ENCODE measurements at regions not wholly inside any gene's neighbourhood (a gene's known extent, or its start where the extent isn't known, plus 50 kb on each side); places are given as distances from the start of the nearest gene placed in this dataset.
"Not testable (repeated sequence)": the region's sequence is repeated elsewhere in the genome, so short reads cannot be mapped to it uniquely, and the experiment has no call there.

DNA sequence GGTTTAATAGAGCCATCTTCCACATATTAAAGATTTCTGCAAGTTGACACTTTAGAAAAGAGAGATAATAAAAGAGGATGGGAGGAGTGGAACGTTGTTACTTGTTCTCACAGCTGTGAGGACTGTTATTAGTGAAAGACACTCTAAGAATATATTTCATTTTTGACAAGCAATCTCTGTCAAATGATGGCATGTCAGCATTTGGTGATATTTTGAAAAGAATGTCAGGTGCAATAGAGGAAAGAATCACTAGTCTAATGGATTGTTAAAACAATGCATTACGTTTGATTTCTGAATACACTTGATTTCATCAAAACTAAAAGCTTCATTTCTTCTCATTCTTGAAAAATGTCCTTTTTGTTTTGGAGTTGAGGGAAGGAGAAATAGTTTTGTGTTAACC lies 853.4 kb downstream of the PLA2G4A start:
- Mint-ChIP-seq H3K9me3 (ENCODE audit: insufficient read depth) (no peaks in the 10 kb centered on the region), H3K4me3 (no peak overlapping the region), H3K4me1 (ENCODE audit: low read depth) (no peaks in the 10 kb centered on the region), H3K27me3 (ENCODE audit: low read depth) (no peaks in the 10 kb centered on the region), H3K27ac (no peak overlapping the region), H3K36me3 (ENCODE audit: low read depth) (no peaks in the 10 kb centered on the region)
- POLR2A ChIA-PET: no interaction called here
- DNase-seq: no peak
- ATAC-seq: no peak
- CTCF ChIA-PET: no interaction called here

DNA sequence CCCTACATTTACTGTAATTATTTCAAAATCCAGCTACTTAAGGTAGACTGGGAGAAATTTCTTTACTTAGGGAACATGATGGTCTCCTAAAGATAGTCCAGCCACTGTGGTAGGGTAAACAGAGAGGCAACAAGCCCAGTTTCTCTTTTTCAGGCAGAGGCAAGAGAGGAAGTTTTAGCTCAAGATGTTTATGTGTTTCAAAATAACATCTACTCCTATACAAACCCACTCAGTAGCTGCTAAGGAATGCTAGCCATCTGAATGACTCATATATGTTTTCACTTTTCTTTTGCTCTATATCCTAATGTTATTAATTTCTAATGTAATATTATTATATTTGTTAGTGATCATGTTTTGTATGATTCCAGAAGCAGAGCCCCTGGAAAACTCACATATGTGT lies 856.6 kb downstream of the PLA2G4A start:
- DNase-seq (no peak), ATAC-seq (no peak)
- no peaks in the 10 kb centered on the region for H3K9me3 Mint-ChIP-seq (ENCODE audit: insufficient read depth)
- ChIA-PET POLR2A (no interaction called here), CTCF (no interaction called here)
- H3K27ac Mint-ChIP-seq: no peak overlapping the region
- no peaks in the 10 kb centered on the region for H3K4me1 Mint-ChIP-seq (ENCODE audit: low read depth)
- no peak overlapping the region for H3K4me3 Mint-ChIP-seq
- no peaks in the 10 kb centered on the region for H3K27me3 Mint-ChIP-seq (ENCODE audit: low read depth)
- no peaks in the 10 kb centered on the region for H3K36me3 Mint-ChIP-seq (ENCODE audit: low read depth)

DNA sequence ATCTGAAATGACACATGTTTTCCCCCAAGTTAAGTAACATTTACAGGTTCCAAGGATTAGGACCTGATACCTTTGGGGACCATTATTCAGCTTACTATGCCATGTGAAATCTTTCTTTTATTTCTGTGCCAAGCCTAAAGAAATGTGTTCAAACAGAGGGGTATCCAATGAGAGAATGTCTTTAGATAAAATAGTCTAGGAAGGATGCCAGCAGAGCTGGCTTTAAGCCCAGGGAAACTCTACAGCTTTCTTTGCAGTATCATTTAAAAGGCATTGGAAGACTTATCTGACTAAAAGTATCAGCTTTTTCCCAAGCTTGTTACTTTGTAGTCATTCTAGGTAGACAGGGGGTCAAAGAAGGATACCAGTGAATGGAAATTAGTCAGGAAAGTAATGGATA lies 860.4 kb downstream of the PLA2G4A start:
- Mint-ChIP-seq H3K4me3 (no peak overlapping the region), H3K36me3 (ENCODE audit: low read depth) (no peaks in the 10 kb centered on the region), H3K9me3 (ENCODE audit: insufficient read depth) (no peaks in the 10 kb centered on the region), H3K27me3 (ENCODE audit: low read depth) (no peaks in the 10 kb centered on the region), H3K4me1 (ENCODE audit: low read depth) (no peaks in the 10 kb centered on the region), H3K27ac (no peak overlapping the region)
- ChIA-PET CTCF (no interaction called here), POLR2A (no interaction called here)
- ATAC-seq: no peak
- no peak for DNase-seq

DNA sequence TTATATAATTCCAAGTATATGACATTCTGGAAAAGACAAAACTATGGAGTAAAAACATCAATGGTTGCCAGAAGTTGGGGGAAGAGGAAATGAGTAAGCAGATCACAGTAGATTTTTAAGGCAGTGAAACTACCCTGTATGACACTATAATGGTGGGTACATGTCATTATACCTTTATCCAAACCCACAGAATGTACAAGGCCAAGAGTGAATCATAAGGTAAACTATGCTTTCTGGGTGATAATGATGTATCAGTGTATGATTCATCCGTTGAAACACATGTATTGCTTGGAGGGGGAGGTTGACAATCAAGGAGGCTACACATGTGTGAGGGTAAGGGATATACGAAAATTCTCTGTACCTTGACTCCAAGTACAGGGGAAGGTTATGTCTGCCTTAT lies 862.7 kb downstream of the PLA2G4A start:
- ATAC-seq (no peak), DNase-seq (no peak)
- Mint-ChIP-seq H3K27me3 (ENCODE audit: low read depth) (no peaks in the 10 kb centered on the region), H3K36me3 (ENCODE audit: low read depth) (no peaks in the 10 kb centered on the region), H3K9me3 (ENCODE audit: insufficient read depth) (no peaks in the 10 kb centered on the region), H3K4me1 (ENCODE audit: low read depth) (no peaks in the 10 kb centered on the region), H3K4me3 (no peak overlapping the region), H3K27ac (no peak overlapping the region)
- POLR2A ChIA-PET: no interaction called here
- CTCF ChIA-PET: no interaction called here

DNA sequence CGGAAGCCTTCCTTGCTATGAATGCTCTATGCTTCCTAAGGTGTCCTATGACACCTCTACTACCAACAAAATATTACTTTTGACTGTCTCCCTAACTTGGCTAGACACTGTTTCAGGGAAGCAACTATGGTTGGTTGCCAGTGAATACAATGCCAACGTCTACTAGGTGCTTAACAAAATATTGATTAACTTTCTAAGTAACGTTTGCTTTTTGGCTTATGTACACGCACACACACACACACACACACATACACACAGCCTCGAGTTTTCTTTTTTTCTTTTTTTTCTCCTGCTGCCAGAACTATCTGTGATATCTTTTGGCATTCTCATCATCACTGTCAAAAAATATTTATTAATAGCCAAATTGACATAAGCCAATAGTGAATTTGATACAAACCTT lies 864.0 kb downstream of the PLA2G4A start:
- Mint-ChIP-seq H3K36me3 (ENCODE audit: low read depth) (no peaks in the 10 kb centered on the region), H3K27me3 (ENCODE audit: low read depth) (no peaks in the 10 kb centered on the region), H3K4me3 (no peak overlapping the region), H3K9me3 (ENCODE audit: insufficient read depth) (no peaks in the 10 kb centered on the region), H3K27ac (no peak overlapping the region), H3K4me1 (ENCODE audit: low read depth) (no peaks in the 10 kb centered on the region)
- POLR2A ChIA-PET: no interaction called here
- DNase-seq (no peak), ATAC-seq (no peak)
- CTCF ChIA-PET: no interaction called here

DNA sequence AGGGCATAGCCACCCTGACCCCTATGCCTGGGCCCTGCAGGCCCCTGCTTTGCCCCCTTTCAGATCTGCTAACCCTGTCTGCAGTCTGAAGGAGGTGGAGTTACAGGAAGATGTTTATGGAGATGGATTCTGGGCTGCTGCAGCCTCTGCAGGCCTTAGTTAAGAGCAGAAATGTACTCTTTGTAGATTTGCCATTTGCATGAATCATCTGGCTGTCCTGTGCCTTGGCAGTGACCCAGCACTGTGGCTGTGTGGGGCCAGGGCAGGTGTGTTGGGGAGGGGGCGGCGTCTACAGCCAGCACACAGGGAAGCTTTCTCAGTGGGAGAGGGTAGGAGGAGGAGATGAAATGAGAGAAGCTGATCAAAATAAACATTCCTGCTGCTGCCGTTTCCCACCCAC lies 867.3 kb downstream of the PLA2G4A start:
- Mint-ChIP-seq H3K36me3 (ENCODE audit: low read depth) (no peaks in the 10 kb centered on the region), H3K4me3 (no peak overlapping the region), H3K27ac (no peak overlapping the region), H3K27me3 (ENCODE audit: low read depth) (no peaks in the 10 kb centered on the region), H3K9me3 (ENCODE audit: insufficient read depth) (no peaks in the 10 kb centered on the region), H3K4me1 (ENCODE audit: low read depth) (no peaks in the 10 kb centered on the region)
- DNase-seq (no peak), ATAC-seq (no peak)
- POLR2A ChIA-PET: no interaction called here
- CTCF ChIA-PET: no interaction called here

DNA sequence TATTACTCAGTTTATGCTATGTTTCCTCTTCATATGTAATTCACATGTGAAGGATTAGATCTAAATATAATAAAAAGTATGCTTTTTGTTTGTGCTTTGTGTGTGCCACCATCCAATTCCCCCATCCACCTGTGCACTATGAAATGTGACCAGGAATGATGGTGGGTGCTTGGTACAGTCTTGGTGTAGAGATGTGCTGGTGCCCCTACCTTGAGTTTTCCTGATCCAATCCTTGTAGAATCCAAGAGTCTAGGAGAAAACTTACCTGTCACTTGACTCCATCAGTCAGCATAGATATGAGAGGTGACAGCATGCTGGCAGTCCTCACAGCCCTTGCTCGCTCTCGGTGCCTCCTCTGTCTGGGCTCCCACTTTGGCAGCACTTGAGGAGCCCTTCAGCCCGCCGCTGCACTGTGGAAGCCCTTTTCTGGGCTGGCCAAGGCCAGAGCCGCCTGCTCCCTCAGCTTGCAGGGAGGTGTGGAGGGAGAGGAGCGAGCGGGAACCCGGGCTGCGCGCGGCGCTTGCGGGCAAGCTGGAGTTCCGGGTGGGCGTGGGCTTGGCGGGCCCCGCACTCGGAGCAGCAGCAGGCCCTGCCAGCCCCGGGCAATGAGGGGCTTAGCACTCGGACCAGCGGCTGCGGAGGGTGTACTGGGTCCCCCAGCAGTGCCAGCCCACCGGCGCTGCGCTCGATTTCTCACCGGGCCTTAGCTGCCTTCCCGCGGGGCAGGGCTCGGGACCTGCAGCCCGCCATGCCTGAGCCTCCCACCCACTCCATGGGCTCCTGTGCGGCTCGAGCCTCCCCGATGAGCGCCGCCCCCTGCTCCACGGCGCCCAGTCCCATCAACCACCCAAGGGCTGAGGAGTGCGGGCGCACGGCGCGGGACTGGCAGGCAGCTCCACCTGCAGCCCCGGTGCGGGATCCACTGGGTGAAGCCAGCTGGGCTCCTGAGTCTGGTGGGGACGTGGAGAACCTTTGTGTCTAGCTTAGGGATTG lies 874.7 kb downstream of the PLA2G4A start:
- DNase-seq; POLR2A ChIA-PET; H3K27me3 Mint-ChIP-seq (ENCODE audit: low read depth); H3K4me3 Mint-ChIP-seq; ATAC-seq; H3K27ac Mint-ChIP-seq; H3K9me3 Mint-ChIP-seq (ENCODE audit: insufficient read depth); CTCF ChIA-PET; H3K4me1 Mint-ChIP-seq (ENCODE audit: low read depth); H3K36me3 Mint-ChIP-seq (ENCODE audit: low read depth): not testable (repeated sequence)

DNA sequence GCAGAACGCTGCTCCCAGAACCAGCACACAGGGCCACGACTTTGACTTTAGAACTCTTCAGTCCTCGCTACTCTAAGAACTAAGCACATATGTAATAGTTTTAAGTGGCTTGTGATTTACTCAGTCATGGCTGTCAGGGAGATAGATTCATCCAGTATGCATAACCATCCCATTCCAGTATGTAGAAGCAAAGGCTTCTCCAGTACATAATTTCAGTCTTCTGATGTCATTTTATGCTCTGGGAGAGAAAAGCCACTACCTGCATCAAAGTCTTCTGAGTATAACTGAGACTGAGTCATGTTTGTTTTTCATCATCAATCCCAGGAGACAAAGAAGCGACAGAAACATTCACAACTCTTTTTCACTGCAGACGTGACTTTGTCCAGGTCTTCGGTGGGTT lies 885.7 kb downstream of the PLA2G4A start:
- Mint-ChIP-seq H3K9me3 (ENCODE audit: insufficient read depth) (peaks cover 3% of the 10 kb centered on the region), H3K27me3 (ENCODE audit: low read depth) (no peaks in the 10 kb centered on the region), H3K27ac (no peak overlapping the region), H3K4me3 (no peak overlapping the region), H3K36me3 (ENCODE audit: low read depth) (no peaks in the 10 kb centered on the region), H3K4me1 (ENCODE audit: low read depth) (no peaks in the 10 kb centered on the region)
- ATAC-seq: no peak
- ChIA-PET CTCF (no interaction called here), POLR2A (no interaction called here)
- no peak for DNase-seq

DNA sequence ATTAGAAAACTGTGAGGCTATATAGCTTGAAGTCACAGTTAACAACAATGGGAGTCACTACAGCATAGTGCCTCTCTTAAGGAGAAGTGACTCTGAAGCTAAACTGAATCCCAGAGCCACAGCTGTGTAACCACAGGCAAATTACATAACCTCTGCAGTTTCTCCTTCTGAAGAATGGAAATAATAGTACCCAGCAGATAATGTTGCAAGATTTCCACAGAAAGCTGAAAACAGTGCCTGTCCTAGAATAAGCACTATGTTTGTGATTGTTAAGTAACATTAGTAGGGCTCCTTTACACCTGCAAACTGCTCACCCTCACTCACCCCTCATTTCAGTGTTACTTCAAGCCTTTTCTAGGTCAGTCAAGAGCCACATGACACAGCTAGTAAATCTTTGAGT lies 886.7 kb downstream of the PLA2G4A start:
- H3K36me3 Mint-ChIP-seq (ENCODE audit: low read depth): no peaks in the 10 kb centered on the region
- ATAC-seq (no peak), DNase-seq (no peak)
- ChIA-PET CTCF (no interaction called here), POLR2A (no interaction called here)
- H3K9me3 Mint-ChIP-seq (ENCODE audit: insufficient read depth): peaks cover 3% of the 10 kb centered on the region
- no peaks in the 10 kb centered on the region for H3K4me1 Mint-ChIP-seq (ENCODE audit: low read depth)
- H3K4me3 Mint-ChIP-seq: no peak overlapping the region
- H3K27ac Mint-ChIP-seq: no peak overlapping the region
- no peaks in the 10 kb centered on the region for H3K27me3 Mint-ChIP-seq (ENCODE audit: low read depth)

DNA sequence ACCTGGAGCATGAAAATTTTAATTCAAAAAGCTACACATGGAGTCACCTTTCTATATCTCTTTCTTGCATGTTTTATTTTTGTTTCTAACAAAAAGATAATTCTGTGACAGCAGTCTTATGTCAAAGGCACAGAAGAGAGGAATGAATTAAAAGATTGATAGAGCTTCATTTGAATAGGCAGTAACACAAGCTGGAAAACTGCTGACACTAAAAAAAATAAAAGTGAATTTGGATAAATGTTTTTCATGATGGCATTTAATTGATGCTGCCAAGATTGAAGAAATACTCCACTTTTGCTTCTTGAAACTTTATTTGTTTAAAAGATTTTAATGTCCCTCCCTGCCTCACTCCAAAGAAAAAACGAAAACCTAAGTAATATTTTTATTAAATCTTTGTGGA lies 887.4 kb downstream of the PLA2G4A start:
- Mint-ChIP-seq H3K27me3 (ENCODE audit: low read depth) (no peaks in the 10 kb centered on the region), H3K27ac (no peak overlapping the region), H3K36me3 (ENCODE audit: low read depth) (no peaks in the 10 kb centered on the region), H3K9me3 (ENCODE audit: insufficient read depth) (peaks cover 3% of the 10 kb centered on the region), H3K4me1 (ENCODE audit: low read depth) (no peaks in the 10 kb centered on the region), H3K4me3 (no peak overlapping the region)
- DNase-seq (no peak), ATAC-seq (no peak)
- POLR2A ChIA-PET: no interaction called here
- CTCF ChIA-PET: no interaction called here

DNA sequence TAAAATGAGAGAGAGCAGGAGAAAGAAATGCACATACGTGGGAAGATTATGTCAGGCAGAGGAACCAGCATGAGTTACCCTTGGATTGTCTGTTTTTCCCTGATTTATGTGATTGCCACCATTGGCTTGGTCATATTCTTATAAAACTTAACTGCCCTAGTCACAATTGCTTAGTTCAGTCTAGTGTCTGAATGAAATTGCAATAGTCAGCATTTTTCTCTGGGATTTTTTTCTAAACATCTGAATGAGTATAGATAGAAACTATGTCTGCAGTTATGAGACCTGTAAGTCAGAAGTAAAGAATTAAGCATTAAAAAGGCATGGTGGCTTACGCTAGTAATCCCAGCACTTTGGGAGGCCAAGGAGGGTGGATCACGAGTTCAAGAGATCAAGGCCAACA lies 889.8 kb downstream of the PLA2G4A start:
- CTCF ChIA-PET: no interaction called here
- no peaks in the 10 kb centered on the region for H3K4me1 Mint-ChIP-seq (ENCODE audit: low read depth)
- no peak for DNase-seq
- no peaks in the 10 kb centered on the region for H3K36me3 Mint-ChIP-seq (ENCODE audit: low read depth)
- no peak for ATAC-seq
- no peak overlapping the region for H3K4me3 Mint-ChIP-seq
- no peak overlapping the region for H3K27ac Mint-ChIP-seq
- H3K27me3 Mint-ChIP-seq (ENCODE audit: low read depth): no peaks in the 10 kb centered on the region
- POLR2A ChIA-PET: interaction anchor here (0.6 kb wide), 1 partner anchor 20 kb away, joined by 3 read pairs; no protein-coding TSS in a partner anchor
- peaks cover 3% of the 10 kb centered on the region for H3K9me3 Mint-ChIP-seq (ENCODE audit: insufficient read depth)

DNA sequence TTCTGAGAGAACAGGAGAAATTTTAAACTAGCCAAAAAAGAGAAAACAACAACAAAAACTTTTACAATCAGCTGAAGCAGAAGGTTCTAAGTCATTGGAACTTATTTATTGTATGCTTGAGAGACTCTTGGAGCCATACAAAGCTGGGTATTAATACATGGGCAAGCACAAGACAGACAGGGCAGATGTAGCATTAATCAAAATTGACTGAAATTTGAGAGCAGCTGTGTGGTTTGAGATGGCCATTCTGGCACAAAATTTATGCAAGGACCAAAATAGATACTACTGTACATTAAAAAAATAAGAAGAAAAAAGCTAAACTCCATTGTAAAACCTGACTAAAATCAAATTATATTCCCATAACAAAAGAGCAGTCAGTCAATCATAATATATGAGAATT lies 892.5 kb downstream of the PLA2G4A start:
- Mint-ChIP-seq H3K4me1 (ENCODE audit: low read depth) (no peaks in the 10 kb centered on the region), H3K9me3 (ENCODE audit: insufficient read depth) (no peaks in the 10 kb centered on the region), H3K36me3 (ENCODE audit: low read depth) (no peaks in the 10 kb centered on the region), H3K27ac (no peak overlapping the region), H3K27me3 (ENCODE audit: low read depth) (no peaks in the 10 kb centered on the region), H3K4me3 (no peak overlapping the region)
- ATAC-seq: no peak
- DNase-seq: no peak
- CTCF ChIA-PET: no interaction called here
- POLR2A ChIA-PET: no interaction called here

DNA sequence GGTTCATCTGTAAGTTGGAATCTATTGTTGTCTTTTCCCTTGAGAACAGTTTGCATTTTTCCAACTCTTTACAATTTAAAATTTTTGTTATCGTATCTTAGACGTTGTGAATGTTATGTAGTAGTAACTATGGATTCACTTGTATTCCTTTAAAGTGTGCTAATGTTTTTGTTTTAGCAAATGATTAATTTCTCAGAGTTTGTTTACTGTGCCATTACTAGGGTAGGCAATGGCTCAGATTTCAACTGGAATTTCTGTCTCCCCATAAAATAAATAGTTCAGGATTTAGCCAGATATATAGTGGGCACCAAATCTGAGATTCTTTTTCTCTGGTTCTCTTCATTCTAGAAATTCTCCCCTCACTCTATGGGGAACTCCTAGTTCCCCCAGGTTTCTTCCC lies 896.5 kb downstream of the PLA2G4A start:
- Mint-ChIP-seq H3K4me1 (ENCODE audit: low read depth) (no peaks in the 10 kb centered on the region), H3K4me3 (no peak overlapping the region), H3K9me3 (ENCODE audit: insufficient read depth) (no peaks in the 10 kb centered on the region), H3K36me3 (ENCODE audit: low read depth) (no peaks in the 10 kb centered on the region), H3K27me3 (ENCODE audit: low read depth) (no peaks in the 10 kb centered on the region), H3K27ac (no peak overlapping the region)
- ChIA-PET CTCF (no interaction called here), POLR2A (no interaction called here)
- no peak for DNase-seq
- ATAC-seq: no peak
